ENCODE measurements at regions not wholly inside any gene's neighbourhood (a gene's known extent, or its start where the extent isn't known, plus 50 kb on each side); places are given as distances from the start of the nearest gene placed in this dataset.

- no peak overlapping the region for H3K4me3 ChIP-seq (ENCODE audit: low read depth, low read length)
- no peak for TF ChIP-seq CTCF (IDR thresholded peaks at IDR 0.05; ENCODE audit: low read depth, low read length)
- in situ Hi-C loops (cut with HindIII; ENCODE audit: low sequenced_read_pairs), result no loop called here
- DNase-seq (ENCODE audit: low read depth, low spot score), result peak; percentile 81
Observed at GRCh38 chr6:67683960-67684359, 951.1 kb upstream of the ADGRB3 start.

- peak; percentile 60 for DNase-seq (ENCODE audit: low read depth, low spot score)
- no peak for TF ChIP-seq CTCF (IDR thresholded peaks at IDR 0.05; ENCODE audit: low read depth, low read length)
- in situ Hi-C loops (cut with HindIII; ENCODE audit: low sequenced_read_pairs), result no loop called here
- H3K4me3 ChIP-seq (ENCODE audit: low read depth, low read length), result no peak overlapping the region
Observed at GRCh38 chr6:67680297-67680932, 954.7 kb upstream of the ADGRB3 start.

GRCh38 chr6:67679566-67680296 is 955.4 kb upstream of the ADGRB3 start:
- in situ Hi-C loops (cut with HindIII; ENCODE audit: low sequenced_read_pairs), result no loop called here
- H3K4me3 ChIP-seq (ENCODE audit: low read depth, low read length), result no peak overlapping the region
- peak; percentile 34 for DNase-seq (ENCODE audit: low read depth, low spot score)
- TF ChIP-seq CTCF (IDR thresholded peaks at IDR 0.05; ENCODE audit: low read depth, low read length), result no peak

GRCh38 chr6:67676892-67677291 is 958.2 kb upstream of the ADGRB3 start:
- H3K4me3 ChIP-seq (ENCODE audit: low read depth, low read length), result no peak overlapping the region
- TF ChIP-seq CTCF (IDR thresholded peaks at IDR 0.05; ENCODE audit: low read depth, low read length), result no peak
- in situ Hi-C loops (cut with HindIII; ENCODE audit: low sequenced_read_pairs), result no loop called here
- no peak for DNase-seq (ENCODE audit: low read depth, low spot score)

- TF ChIP-seq CTCF (IDR thresholded peaks at IDR 0.05; ENCODE audit: low read depth, low read length), result no peak
- in situ Hi-C loops (cut with HindIII; ENCODE audit: low sequenced_read_pairs), result no loop called here
- H3K4me3 ChIP-seq (ENCODE audit: low read depth, low read length), result no peak overlapping the region
- DNase-seq (ENCODE audit: low read depth, low spot score), result no peak
Observed at GRCh38 chr6:67667637-67668422, 967.3 kb upstream of the ADGRB3 start.

- TF ChIP-seq CTCF (IDR thresholded peaks at IDR 0.05; ENCODE audit: low read depth, low read length), result no peak
- no peak overlapping the region for H3K4me3 ChIP-seq (ENCODE audit: low read depth, low read length)
- no peak for DNase-seq (ENCODE audit: low read depth, low spot score)
- in situ Hi-C loops (cut with HindIII; ENCODE audit: low sequenced_read_pairs), result no loop called here
Observed at GRCh38 chr6:67666177-67666964, 968.7 kb upstream of the ADGRB3 start.

Data from astrocyte of the spinal cord (primary cell).